ENCODE measurements at regions not wholly inside any gene's neighbourhood (a gene's known extent, or its start where the extent isn't known, plus 50 kb on each side); places are given as distances from the start of the nearest gene placed in this dataset.
A peak's percentile ranks its signal among the peaks of the same experiment; 100 is the strongest.
"Not testable (repeated sequence)": the region's sequence is repeated elsewhere in the genome, so short reads cannot be mapped to it uniquely, and the experiment has no call there.

GRCh38 chrX:138875472-138875871 lies 164.0 kb upstream of the FGF13 start:
- H3K4me3 ChIP-seq (ENCODE audit: control insufficient read depth, low read depth, low read length), result no peak overlapping the region
- TF ChIP-seq CTCF (conservative IDR thresholded peaks at IDR 0.05; ENCODE audit: control insufficient read depth, insufficient read depth, low read depth, low read length), result no peak
- peak; percentile 25 for DNase-seq (ENCODE audit: low read depth)

GRCh38 chrX:138874271-138874935 lies 162.9 kb upstream of the FGF13 start:
- no peak for DNase-seq (ENCODE audit: low read depth)
- H3K4me3 ChIP-seq (ENCODE audit: control insufficient read depth, low read depth, low read length), result no peak overlapping the region
- TF ChIP-seq CTCF (conservative IDR thresholded peaks at IDR 0.05; ENCODE audit: control insufficient read depth, insufficient read depth, low read depth, low read length), result no peak

- not testable (repeated sequence) for H3K4me3 ChIP-seq (ENCODE audit: control insufficient read depth, low read depth, low read length); DNase-seq (ENCODE audit: low read depth)
These were observed 162.1 kb upstream of the FGF13 start for GRCh38 chrX:138873640-138874039.

DNA sequence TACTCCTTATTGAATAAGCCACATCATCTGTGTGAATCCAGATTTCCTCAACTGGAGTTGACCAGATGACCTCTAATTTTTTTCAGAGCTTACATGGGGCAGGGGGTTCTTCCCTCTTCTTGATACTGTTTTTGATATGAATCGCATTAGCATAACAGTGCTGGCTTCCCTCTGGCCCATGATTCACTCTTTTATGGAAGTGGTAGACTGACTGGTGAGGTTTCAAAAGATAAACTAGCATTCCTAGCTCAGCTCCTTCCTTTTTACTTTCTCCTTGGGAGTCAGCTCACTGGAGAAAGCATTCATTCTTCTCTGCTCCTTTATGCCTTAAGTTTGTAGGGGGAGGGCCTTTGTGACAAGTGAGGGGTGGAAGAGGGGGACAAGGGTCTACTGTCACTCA lies 161.0 kb upstream of the FGF13 start:
- DNase-seq (ENCODE audit: low read depth), result no peak
- H3K4me3 ChIP-seq (ENCODE audit: control insufficient read depth, low read depth, low read length), result no peak overlapping the region
- no peak for TF ChIP-seq CTCF (conservative IDR thresholded peaks at IDR 0.05; ENCODE audit: control insufficient read depth, insufficient read depth, low read depth, low read length)

DNA sequence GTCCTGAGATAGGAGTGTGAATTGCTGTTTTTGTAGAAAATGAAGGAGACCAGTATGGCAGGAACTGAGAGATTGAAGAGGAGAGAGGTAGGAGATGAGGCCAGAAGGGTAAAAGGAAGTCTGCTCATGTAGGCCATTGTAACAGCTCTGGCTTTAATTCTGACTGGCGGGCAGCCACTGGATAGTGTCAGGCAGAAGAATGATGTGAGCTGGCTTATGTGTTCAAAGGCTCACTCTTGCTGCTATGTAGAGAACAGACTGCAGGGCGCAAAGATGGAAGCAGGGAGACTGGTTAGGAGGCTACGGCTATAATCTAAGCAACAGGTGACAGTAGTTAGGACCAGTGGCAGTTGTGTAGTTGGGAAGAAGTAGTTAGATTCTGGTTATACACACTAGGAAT lies 160.2 kb upstream of the FGF13 start:
- H3K4me3 ChIP-seq (ENCODE audit: control insufficient read depth, low read depth, low read length), result no peak overlapping the region
- no peak for DNase-seq (ENCODE audit: low read depth)
- no peak for TF ChIP-seq CTCF (conservative IDR thresholded peaks at IDR 0.05; ENCODE audit: control insufficient read depth, insufficient read depth, low read depth, low read length)

DNA sequence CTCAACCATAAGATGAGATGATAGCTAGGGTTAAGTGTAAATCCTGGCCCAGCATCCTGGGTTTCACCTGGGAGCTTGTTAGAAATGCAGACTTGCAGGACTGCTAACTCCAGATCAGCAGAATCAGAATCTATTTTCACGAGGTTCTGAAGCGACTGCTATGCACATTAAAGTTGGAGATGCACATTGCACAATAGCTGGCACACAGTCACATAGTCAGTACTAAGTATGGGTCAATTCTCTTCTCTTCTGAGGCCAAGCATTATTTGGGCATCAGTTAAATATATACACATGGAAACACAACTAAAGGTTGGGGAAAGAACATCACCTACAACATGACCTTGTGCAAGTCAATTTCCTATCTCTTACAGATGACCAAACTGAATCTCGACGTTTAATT lies 155.1 kb upstream of the FGF13 start:
- DNase-seq (ENCODE audit: low read depth), result no peak
- H3K4me3 ChIP-seq (ENCODE audit: control insufficient read depth, low read depth, low read length), result no peak overlapping the region
- no peak for TF ChIP-seq CTCF (conservative IDR thresholded peaks at IDR 0.05; ENCODE audit: control insufficient read depth, insufficient read depth, low read depth, low read length)

DNA sequence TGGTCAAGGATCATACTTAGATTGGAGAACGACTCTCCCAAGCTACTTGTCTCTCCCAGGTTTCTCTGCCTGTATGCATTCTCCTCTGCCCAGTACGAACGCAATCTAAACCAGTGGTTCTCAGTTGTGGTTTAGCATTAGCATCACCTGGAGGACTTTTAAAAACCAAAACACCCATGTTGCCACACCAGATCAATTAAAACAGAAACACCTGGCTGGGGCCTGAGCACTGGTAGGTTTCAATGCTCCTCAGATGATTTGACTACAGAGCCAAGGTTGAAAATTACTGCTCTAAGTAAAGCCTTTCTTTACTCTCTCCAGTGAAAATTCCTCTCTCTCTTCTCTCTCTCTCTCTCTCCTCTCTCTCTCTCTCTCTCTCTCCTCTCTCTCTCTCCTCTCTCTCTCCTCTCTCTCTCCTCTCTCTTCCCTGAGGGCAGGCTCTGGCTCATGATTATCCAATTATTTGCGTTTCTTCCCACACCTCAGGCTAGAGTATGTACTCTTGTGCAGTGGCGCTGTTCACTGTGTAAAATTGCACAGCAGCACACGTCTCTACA lies 153.7 kb upstream of the FGF13 start:
- no peak overlapping the region for H3K4me3 ChIP-seq (ENCODE audit: control insufficient read depth, low read depth, low read length)
- TF ChIP-seq CTCF (conservative IDR thresholded peaks at IDR 0.05; ENCODE audit: control insufficient read depth, insufficient read depth, low read depth, low read length), result no peak
- no peak for DNase-seq (ENCODE audit: low read depth)

All from fibroblast of mammary gland (primary cell).